Smooth muscle cell (in vitro differentiated cells): ENCODE measurements at regions not wholly inside any gene's neighbourhood (a gene's known extent, or its start where the extent isn't known, plus 50 kb on each side); places are given as distances from the start of the nearest gene placed in this dataset.

ENCODE experiments used
- DNase-seq: peaks from one replicate; lab custom pipeline; 2025; ENCODE audit not compliant: unreplicated experiment; lab: John Stamatoyannopoulos, UW
- H2AFZ ChIP-seq: fragments of 200-600 bp; sonication (generic); 2 replicates; pipeline ENCODE4 v1.6.0; 2016; ENCODE audit warnings: antibody characterized with exemption, low read depth, mild to moderate bottlenecking
- H3F3A ChIP-seq: fragments of 200-600 bp; sonication (generic); 2 replicates; pipeline ENCODE4 v1.6.0; 2017; ENCODE audit warnings: antibody characterized with exemption, low read depth
- H3K27ac ChIP-seq: fragments of 200-600 bp; sonication (generic); 2 replicates; pipeline ENCODE4 v1.5.1; 2016; ENCODE audit warnings: low read depth, mild to moderate bottlenecking
- H3K27me3 ChIP-seq: fragments of 200-600 bp; sonication (generic); 2 replicates; pipeline ENCODE4 v1.6.1; 2016; ENCODE audit warnings: low read depth, mild to moderate bottlenecking
- H3K36me3 ChIP-seq: fragments of 200-600 bp; sonication (generic); 2 replicates; pipeline ENCODE4 v1.5.1; 2016; ENCODE audit warnings: low read depth
- H3K4me1 ChIP-seq: fragments of 200-600 bp; sonication (generic); 2 replicates; pipeline ENCODE4 v1.5.1; 2016; ENCODE audit warnings: low read depth
- H3K4me2 ChIP-seq: fragments of 200-600 bp; sonication (generic); 2 replicates; pipeline ENCODE4 v1.6.0; 2016; ENCODE audit warnings: mild to moderate bottlenecking
- H3K4me3 ChIP-seq: fragments of 200-600 bp; sonication (generic); 2 replicates; pipeline ENCODE4 v1.5.1; 2016; ENCODE audit warnings: mild to moderate bottlenecking
- H3K79me2 ChIP-seq: fragments of 200-600 bp; sonication (generic); 2 replicates; pipeline ENCODE4 v1.6.0; 2016; ENCODE audit warnings: low read depth, mild to moderate bottlenecking
- H3K9ac ChIP-seq: fragments of 200-600 bp; sonication (generic); 2 replicates; pipeline ENCODE4 v1.6.0; 2016; ENCODE audit warnings: low read depth
- H3K9me3 ChIP-seq: fragments of 200-600 bp; sonication (generic); replicated peaks from 2 replicates; pipeline ENCODE4 v1.5.1; 2016; ENCODE audit warnings: low read depth
- H4K20me1 ChIP-seq: fragments of 200-600 bp; sonication (generic); 2 replicates; pipeline ENCODE4 v1.6.0; 2016; ENCODE audit warnings: low read depth
- WGBS: methylation state at CpG from one replicate; pipeline ENCODE4 v1.1.7; 2016; ENCODE audit warnings: low lambda C conversion rate; 5-methylcytosine and 5-hydroxymethylcytosine counted together
- TF ChIP-seq, protein P1 (sequence below): fragments of 200-600 bp; sonication (generic); IDR thresholded peaks from 2 replicates; pipeline ENCODE4 v1.5.1; 2017; ENCODE audit warnings: borderline replicate concordance, mild to moderate bottlenecking, antibody characterized with exemption; ENCODE audit not compliant: insufficient read depth, poor library complexity, severe bottlenecking

- H3K4me1 ChIP-seq, result peaks cover 13% of the 10 kb centered on the region
- TF ChIP-seq, protein P1, sequence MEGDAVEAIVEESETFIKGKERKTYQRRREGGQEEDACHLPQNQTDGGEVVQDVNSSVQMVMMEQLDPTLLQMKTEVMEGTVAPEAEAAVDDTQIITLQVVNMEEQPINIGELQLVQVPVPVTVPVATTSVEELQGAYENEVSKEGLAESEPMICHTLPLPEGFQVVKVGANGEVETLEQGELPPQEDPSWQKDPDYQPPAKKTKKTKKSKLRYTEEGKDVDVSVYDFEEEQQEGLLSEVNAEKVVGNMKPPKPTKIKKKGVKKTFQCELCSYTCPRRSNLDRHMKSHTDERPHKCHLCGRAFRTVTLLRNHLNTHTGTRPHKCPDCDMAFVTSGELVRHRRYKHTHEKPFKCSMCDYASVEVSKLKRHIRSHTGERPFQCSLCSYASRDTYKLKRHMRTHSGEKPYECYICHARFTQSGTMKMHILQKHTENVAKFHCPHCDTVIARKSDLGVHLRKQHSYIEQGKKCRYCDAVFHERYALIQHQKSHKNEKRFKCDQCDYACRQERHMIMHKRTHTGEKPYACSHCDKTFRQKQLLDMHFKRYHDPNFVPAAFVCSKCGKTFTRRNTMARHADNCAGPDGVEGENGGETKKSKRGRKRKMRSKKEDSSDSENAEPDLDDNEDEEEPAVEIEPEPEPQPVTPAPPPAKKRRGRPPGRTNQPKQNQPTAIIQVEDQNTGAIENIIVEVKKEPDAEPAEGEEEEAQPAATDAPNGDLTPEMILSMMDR, result no peak
- no peaks in the 10 kb centered on the region for H3K9me3 ChIP-seq
- no peaks in the 10 kb centered on the region for H4K20me1 ChIP-seq
- no peak overlapping the region for H3K4me3 ChIP-seq
- no peak for DNase-seq
- no peak overlapping the region for H3K27ac ChIP-seq
- H3K4me2 ChIP-seq, result no peak overlapping the region
- H3K9ac ChIP-seq, result no peak overlapping the region
- H3K27me3 ChIP-seq, result peaks cover 9% of the 10 kb centered on the region
- H3K36me3 ChIP-seq, result no peaks in the 10 kb centered on the region
- no peaks in the 10 kb centered on the region for H3K79me2 ChIP-seq
- WGBS, result 86% methylated on average over 8 of the region's 8 CpGs
- no peaks in the 10 kb centered on the region for H3F3A ChIP-seq
- no peak overlapping the region for H2AFZ ChIP-seq
These were observed 65.5 kb upstream of the DRD2 start for GRCh38 chr11:113540416-113541330.

DNA sequence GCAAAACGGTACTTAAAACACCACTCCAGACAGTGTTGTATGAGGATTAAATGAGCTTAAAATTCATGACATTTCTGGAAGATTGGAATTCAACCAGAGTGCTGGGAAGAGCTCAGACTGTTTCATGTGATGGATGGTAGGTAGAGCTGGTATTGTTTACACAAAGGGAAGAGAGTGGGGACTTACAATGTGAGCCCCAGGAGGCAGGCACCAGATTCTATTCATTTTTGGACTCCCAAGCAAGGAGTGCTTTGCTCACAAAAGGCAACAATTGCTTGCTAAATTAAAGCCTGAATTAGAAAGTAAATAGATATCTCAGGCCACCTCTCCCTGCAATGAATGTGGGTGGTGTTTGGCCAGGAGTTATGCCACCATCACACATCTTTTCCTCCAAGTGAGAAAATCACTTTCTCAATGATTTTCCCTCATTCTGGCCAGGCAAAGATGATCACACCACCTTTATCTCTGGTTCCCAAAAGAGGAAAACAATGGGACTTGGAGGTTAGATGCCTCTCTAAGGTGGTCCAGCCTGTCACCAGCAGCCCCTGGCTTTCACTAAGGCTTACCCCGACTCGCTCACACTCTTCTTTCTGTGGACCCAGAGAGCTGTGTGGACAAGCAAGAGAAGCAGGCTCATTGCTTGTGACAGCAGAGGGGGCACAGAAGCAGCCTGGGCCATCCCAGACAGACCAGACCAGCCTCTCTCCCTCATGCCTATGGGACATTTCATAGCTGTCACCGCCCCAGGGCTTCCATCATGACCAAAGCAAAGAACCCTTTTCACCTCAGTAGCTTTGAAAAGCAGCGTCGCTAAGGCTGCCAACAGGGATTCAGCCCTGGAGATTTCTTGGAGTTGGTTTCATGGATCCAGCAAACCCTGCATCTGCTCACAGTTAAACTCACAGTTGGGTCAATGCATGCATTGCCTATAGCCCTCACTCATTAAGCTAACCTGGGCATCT lies 63.5 kb upstream of the DRD2 start:
- Histone ChIP-seq H3K4me2 (no peak overlapping the region), H3K79me2 (no peaks in the 10 kb centered on the region), H3K27ac (no peak overlapping the region), H3K4me3 (no peak overlapping the region), H3K36me3 (no peaks in the 10 kb centered on the region), H3F3A (no peaks in the 10 kb centered on the region), H2AFZ (no peak overlapping the region), H3K4me1 (peaks cover 13% of the 10 kb centered on the region), H4K20me1 (no peaks in the 10 kb centered on the region), H3K27me3 (peaks cover 9% of the 10 kb centered on the region), H3K9me3 (no peaks in the 10 kb centered on the region), H3K9ac (no peak overlapping the region)
- TF ChIP-seq, protein P1, result no peak
- DNase-seq, result no peak
- WGBS, result 88% methylated on average over 6 of the region's 6 CpGs

- no peak for DNase-seq
- Histone ChIP-seq H3K9me3 (no peaks in the 10 kb centered on the region), H2AFZ (no peak overlapping the region), H3K4me3 (no peak overlapping the region), H3K27ac (no peak overlapping the region), H3K79me2 (no peaks in the 10 kb centered on the region), H3K4me1 (peaks cover 13% of the 10 kb centered on the region), H3K36me3 (no peaks in the 10 kb centered on the region), H4K20me1 (no peaks in the 10 kb centered on the region), H3K4me2 (no peak overlapping the region), H3K27me3 (peaks cover 9% of the 10 kb centered on the region), H3F3A (no peaks in the 10 kb centered on the region), H3K9ac (no peak overlapping the region)
- TF ChIP-seq, protein P1, result no peak
- WGBS, result 71% methylated on average over 4 of the region's 4 CpGs
These were observed 59.4 kb upstream of the DRD2 start for GRCh38 chr11:113534625-113535024.
